Adrenal gland (tissue), 9 donors: ENCODE measurements at regions not wholly inside any gene's neighbourhood (a gene's known extent, or its start where the extent isn't known, plus 50 kb on each side); places are given as distances from the start of the nearest gene placed in this dataset.

Experiments
- DNase-seq, 7 donors: peaks; one replicate each; pipeline ENCODE4 v3.0.0-alpha.2; 2019 to 2020
- H3K27ac ChIP-seq, 5 donors: fragments of 200-600 bp; sonication (generic) in 4 of 5; 1 replicate in 3 of 5; 2 replicates in 2 of 5; pipeline versions ENCODE4 v1.5.1 to v1.8.0; 2016 to 2020; ENCODE audit warnings: mild to moderate bottlenecking in 1 of 5
- H3K27me3 ChIP-seq: fragments of 200-600 bp; 2 replicates; pipeline ENCODE4 v1.8.0; 2021
- H3K36me3 ChIP-seq, 2 donors: fragments of 200-600 bp; replicated peaks in 1 of 2; 1 replicate in 1 of 2; 2 replicates in 1 of 2; pipeline versions ENCODE4 v1.5.1 to v1.8.0; 2018 to 2022
- H3K4me1 ChIP-seq, 2 donors: fragments of 200-600 bp; replicated peaks in 1 of 2; 1 replicate in 1 of 2; 2 replicates in 1 of 2; pipeline versions ENCODE4 v1.5.1 to v1.8.0; 2018 to 2021
- H3K4me3 ChIP-seq, 4 donors: fragments of 200-600 bp; sonication (generic) in 3 of 4; one replicate each; pipeline ENCODE4 v1.5.1; 2016 to 2018
- H3K9me3 ChIP-seq, 3 donors: fragments of 200-600 bp; sonication (generic) in 1 of 3; replicated peaks in 1 of 3; 1 replicate in 2 of 3; 2 replicates in 1 of 3; pipeline versions ENCODE4 v1.5.1 to v1.8.0; 2016 to 2021
- POLR2A ChIP-seq, 2 donors: fragments of 450-650 bp; IDR thresholded peaks; one replicate each; pipeline ENCODE4 v1.6.1; 2017; ENCODE audit warnings: antibody characterized with exemption in 2 of 2, mild to moderate bottlenecking in 2 of 2, moderate library complexity in 1 of 2
- WGBS, 4 donors: extraction: QIAGEN DNeasy Blood & Tissue Kit in 2 of 4; methylation state at CpG; one replicate each; pipeline versions ENCODE4 v1.1.5 to v1.1.7; 2013 to 2017; 5-methylcytosine and 5-hydroxymethylcytosine counted together
- intact Hi-C, 2 donors: fragments of 100-400 bp; cut with DNase I; formaldehyde crosslinking; loops; one replicate each; pipeline versions ENCODE4 v1.14.1 to v1.15.0; 2022 to 2023
- TF ChIP-seq, protein P1 (sequence below), 6 experiments: fragments of 450-650 bp in 4 of 6; fragments of 200-600 bp in 2 of 6; sonication (generic) in 1 of 6; IDR thresholded peaks; 1 replicate in 5 of 6; 2 replicates in 1 of 6; pipeline versions ENCODE4 v1.5.1 to v1.8.0; 2016 to 2021; ENCODE audit warnings: antibody characterized with exemption in 6 of 6, mild to moderate bottlenecking in 2 of 6, moderate library complexity in 1 of 6
- donor health status: healthy with polysubstance abuse.
- donor health status: Bipolar disorder and iron deficiency.
- donor health status: DM: yes; HTN: yes; CAD: no.
- donor health status: DM: no; HTN: no; CAD: no.
- donor health status: DM: no; HTN: no; CAD: no.

DNA sequence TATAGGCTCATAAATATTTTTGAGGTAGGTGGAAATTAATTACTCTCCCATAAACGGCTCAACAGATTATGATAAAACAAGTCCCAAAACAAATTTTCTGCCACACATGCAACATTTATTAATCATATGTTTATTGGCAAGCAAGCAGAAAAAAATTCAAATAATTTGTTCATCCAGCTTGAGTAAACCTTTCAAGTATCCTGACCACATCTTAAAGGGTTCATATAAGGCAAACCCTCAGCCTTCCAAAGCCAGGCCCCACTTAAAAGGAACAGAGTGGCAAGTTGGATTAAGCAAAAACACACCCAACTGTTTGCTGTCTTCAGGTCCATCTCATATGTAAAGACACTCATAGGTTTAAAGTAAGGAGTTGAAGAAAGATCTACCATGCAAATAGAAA, 1042.3 kb downstream of the DIPK2A start:
- Histone ChIP-seq H3K27me3 (no peaks in the 10 kb centered on the region), H3K4me1 (no peaks in the 10 kb centered on the region), H3K36me3 (no peaks in the 10 kb centered on the region), H3K9me3 (no peaks in the 10 kb centered on the region), H3K27ac (no peak overlapping the region), H3K4me3 (no peak overlapping the region)
- no peak for DNase-seq
- 71 to 86% (median 80%) methylated on average over 1 of the region's 1 CpG for WGBS, 4 donors
- intact Hi-C loops: no loop called here
- TF ChIP-seq POLR2A (IDR thresholded peaks at IDR 0.05): no peak
- TF ChIP-seq, protein P1, sequence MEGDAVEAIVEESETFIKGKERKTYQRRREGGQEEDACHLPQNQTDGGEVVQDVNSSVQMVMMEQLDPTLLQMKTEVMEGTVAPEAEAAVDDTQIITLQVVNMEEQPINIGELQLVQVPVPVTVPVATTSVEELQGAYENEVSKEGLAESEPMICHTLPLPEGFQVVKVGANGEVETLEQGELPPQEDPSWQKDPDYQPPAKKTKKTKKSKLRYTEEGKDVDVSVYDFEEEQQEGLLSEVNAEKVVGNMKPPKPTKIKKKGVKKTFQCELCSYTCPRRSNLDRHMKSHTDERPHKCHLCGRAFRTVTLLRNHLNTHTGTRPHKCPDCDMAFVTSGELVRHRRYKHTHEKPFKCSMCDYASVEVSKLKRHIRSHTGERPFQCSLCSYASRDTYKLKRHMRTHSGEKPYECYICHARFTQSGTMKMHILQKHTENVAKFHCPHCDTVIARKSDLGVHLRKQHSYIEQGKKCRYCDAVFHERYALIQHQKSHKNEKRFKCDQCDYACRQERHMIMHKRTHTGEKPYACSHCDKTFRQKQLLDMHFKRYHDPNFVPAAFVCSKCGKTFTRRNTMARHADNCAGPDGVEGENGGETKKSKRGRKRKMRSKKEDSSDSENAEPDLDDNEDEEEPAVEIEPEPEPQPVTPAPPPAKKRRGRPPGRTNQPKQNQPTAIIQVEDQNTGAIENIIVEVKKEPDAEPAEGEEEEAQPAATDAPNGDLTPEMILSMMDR (IDR thresholded peaks at IDR 0.05): no peak

DNA sequence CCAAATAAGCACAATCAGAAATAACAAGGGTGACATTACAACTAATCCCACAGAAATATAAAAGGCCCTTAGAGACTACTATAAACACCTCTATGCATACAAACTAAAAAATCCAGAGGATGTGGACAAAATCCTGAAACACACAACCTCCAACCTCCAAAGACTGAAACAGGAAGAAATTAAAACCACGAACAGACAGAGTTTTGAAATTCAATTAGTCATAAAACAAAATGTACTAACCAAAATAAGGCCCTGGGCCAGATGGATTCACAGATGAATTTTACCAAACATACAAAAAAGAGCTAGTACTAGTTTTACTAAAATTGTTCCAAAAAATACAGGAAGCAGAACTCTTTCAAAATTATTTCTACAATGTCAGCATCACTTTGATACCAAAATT, 1043.6 kb downstream of the DIPK2A start:
- intact Hi-C loops: no loop called here
- Histone ChIP-seq H3K27me3 (no peaks in the 10 kb centered on the region), H3K4me3 (no peak overlapping the region), H3K36me3 (no peaks in the 10 kb centered on the region), H3K9me3 (no peaks in the 10 kb centered on the region), H3K4me1 (no peaks in the 10 kb centered on the region), H3K27ac (no peak overlapping the region)
- no peak for TF ChIP-seq POLR2A (IDR thresholded peaks at IDR 0.05)
- TF ChIP-seq, protein P1 (IDR thresholded peaks at IDR 0.05): no peak
- no peak for DNase-seq
- 39 to 59% (median 56%) methylated on average over 1 of the region's 1 CpG for WGBS, 4 donors

DNA sequence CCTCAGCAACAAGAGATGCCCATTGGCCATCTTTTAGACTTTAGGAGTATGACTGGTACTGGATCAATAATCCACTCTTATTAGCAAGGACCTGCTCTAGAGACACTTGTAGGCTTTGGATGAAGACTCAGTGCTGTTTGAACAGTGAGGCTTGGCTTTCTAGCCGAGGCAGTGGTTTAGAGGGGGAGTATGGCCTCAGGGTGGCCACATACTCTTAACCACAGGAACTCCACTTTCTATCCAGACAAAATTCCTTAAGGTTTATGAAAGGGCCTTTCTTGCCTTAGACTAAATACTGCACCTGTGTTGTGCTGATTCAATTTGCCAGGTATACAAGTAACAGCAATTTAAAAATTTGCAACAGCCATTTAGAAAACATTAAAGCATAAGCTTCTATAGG, 1046.3 kb downstream of the DIPK2A start:
- no peaks in the 10 kb centered on the region for H3K27me3 ChIP-seq
- intact Hi-C loops: no loop called here
- 74 to 89% (median 84%) methylated on average over 1 of the region's 1 CpG for WGBS, 4 donors
- H3K4me3 ChIP-seq: no peak overlapping the region
- no peak for DNase-seq
- no peaks in the 10 kb centered on the region for H3K9me3 ChIP-seq
- H3K4me1 ChIP-seq: no peaks in the 10 kb centered on the region
- TF ChIP-seq POLR2A (IDR thresholded peaks at IDR 0.05): no peak
- TF ChIP-seq, protein P1 (IDR thresholded peaks at IDR 0.05): no peak
- no peaks in the 10 kb centered on the region for H3K36me3 ChIP-seq
- H3K27ac ChIP-seq: no peak overlapping the region

DNA sequence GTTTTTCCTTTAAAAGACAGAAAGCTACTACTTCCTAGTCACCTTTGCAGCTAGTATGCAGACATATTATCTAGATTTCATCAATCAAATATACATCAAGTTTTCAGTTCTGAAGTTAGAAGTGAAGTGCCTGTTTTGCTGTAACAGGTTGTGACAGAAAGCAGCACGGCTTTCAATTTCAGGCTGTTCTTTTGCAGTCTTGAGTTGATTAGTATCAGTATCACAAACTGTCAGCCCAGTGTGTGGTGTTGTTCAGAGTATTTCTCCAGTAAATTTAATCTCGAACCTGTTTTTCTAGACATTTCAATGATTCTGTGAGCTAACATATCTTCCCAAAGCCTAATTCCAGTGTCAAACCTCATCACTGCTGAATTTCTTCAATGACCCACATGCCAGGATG, 1050.8 kb downstream of the DIPK2A start:
- Histone ChIP-seq H3K36me3 (no peaks in the 10 kb centered on the region), H3K27ac (no peak overlapping the region), H3K9me3 (no peaks in the 10 kb centered on the region), H3K4me3 (no peak overlapping the region), H3K27me3 (no peaks in the 10 kb centered on the region), H3K4me1 (no peaks in the 10 kb centered on the region)
- TF ChIP-seq, protein P1 (IDR thresholded peaks at IDR 0.05): no peak
- TF ChIP-seq POLR2A (IDR thresholded peaks at IDR 0.05): no peak
- no peak for DNase-seq
- WGBS, 4 donors: 67 to 86% (median 77%) methylated on average over 2 of the region's 2 CpGs
- intact Hi-C loops: no loop called here
